ENCODE measurements at regions not wholly inside any gene's neighbourhood (a gene's known extent, or its start where the extent isn't known, plus 50 kb on each side); places are given as distances from the start of the nearest gene placed in this dataset.
"Not testable (repeated sequence)": the region's sequence is repeated elsewhere in the genome, so short reads cannot be mapped to it uniquely, and the experiment has no call there.

DNA sequence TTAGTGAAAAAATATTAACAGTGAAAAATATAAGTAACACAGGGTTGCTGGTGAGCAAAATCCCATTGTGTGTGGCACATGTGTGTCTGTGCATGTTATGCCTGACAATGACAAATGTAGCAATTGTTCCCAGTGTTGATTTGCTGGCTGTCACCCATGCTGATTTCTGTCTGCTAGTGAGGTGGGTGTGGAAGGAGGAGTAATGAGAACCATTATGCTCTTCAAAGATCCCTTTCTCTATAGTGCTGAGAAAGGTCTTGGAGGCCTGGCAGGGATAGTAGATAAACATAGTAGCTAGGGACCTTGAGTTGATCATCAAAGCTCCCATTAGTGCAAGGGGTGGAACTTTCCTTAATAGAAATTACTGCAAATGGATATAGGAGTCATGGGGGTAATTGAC lies 152.5 kb upstream of the CLINT1 start:
- no peak for DNase-seq (ENCODE audit: extremely low read depth in 1 of 2, low read depth in 1 of 2)

- no peak for DNase-seq (ENCODE audit: extremely low read depth in 1 of 2, low read depth in 1 of 2)
These were observed 151.9 kb upstream of the CLINT1 start for GRCh38 chr5:158010831-158011230.

DNA sequence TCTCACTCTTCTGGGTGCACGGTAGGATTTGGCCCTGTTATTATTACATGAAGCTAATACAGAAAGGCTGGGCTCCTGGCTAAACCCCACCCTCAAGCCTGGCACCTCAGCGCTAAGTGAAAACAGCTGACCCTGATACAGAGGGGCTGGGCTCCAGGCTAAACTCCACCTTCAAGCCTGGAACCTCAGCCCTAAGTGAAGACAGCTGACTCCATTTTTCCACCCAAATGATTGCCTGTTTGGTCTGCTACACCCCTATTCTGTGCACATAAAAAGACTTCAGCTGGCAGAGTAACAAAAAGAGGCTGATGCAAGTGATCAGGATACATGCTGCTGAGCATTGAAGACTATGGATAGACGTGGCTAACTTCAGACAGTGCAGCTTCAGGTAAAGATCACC lies 148.4 kb upstream of the CLINT1 start:
- DNase-seq (ENCODE audit: extremely low read depth in 1 of 2, low read depth in 1 of 2), result no peak

DNA sequence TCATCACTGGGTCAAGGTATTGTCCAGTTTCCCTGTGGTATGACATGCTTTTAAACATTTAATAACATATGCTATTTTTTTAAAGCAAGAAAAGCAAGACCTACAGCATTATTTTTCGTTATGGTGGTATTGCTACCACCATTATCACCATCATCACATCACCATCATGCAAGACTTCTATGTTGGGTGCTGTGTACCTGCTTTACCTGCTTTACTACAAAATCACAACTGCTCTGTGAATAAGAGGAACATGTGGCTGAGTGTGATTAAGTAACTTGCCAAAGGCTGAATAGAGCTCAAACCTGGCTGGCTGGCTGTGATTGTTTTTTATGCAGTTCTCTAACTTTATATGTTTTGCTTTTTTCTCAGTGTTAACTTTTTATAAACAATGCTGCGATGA lies 140.8 kb upstream of the CLINT1 start:
- no peak for DNase-seq (ENCODE audit: extremely low read depth in 1 of 2, low read depth in 1 of 2)

GRCh38 chr5:157997991-157998504 lies 139.1 kb upstream of the CLINT1 start:
- no peak for DNase-seq (ENCODE audit: extremely low read depth in 1 of 2, low read depth in 1 of 2)

DNA sequence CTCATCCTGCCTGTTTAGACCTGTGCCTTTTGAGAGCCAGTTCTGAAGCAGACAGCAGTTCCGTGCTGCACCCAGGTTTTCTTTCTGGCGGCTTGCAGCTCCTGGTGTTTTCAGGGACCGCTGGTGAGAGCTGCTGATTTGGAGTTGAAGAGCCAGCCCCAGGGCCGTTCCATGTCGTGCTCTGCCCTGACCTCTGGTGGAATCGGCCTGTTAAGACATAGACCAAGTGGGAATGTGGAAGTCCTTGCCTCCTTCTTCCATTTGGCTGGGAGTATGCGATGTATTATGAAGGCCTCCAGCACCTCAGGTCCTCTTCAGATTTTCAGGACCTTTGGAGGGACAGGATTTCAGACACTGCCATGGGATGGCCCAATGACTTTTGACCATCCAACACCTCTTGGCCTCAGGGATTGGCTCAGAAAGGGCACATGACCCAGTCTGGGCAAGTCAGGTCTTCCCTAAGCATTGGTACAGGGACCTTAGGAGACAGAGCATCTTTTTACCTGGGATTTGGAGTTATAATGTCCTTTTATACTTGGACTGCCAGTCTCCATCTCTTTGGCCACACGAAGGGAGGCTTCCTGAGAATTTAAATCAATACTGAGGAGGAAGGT lies 136.1 kb upstream of the CLINT1 start:
- DNase-seq (ENCODE audit: extremely low read depth in 1 of 2, low read depth in 1 of 2), result peak; percentile 2 to 10

DNA sequence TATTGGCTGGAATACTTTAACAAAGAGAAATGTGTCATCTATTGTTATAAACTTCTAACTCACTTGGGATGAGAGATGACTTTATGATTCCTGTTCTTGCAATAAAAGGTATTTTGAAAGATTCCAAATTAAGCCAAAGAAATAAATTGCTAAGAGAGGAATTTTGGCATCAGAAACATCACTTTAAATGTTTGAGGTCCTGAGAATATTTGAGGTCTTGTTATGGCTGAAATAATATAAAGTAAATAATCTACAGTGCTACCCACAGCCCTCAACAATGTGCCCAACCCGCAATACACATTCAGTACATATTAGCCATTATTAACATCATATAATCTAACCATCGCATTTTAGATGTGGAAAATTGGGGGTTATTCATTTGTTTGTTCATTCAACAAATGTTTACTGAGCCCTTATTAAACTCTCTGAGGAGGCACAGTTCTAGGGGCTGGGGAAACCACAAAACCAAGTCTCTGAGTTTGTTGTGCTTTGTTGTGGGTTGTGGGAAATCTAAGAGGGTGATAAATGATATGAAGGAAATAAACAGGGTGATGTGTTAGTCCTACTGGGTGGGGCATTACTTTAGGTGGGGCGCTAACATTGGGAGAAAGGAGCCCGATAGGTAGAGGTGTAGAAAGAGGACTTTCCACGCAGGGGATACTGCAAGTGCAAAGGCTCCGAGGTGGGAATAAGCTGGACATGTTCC lies 135.2 kb upstream of the CLINT1 start:
- no peak for DNase-seq (ENCODE audit: extremely low read depth in 1 of 2, low read depth in 1 of 2)

- DNase-seq (ENCODE audit: extremely low read depth in 1 of 2, low read depth in 1 of 2), result no peak
These were observed 134.3 kb upstream of the CLINT1 start for GRCh38 chr5:157993201-157993600.

DNA sequence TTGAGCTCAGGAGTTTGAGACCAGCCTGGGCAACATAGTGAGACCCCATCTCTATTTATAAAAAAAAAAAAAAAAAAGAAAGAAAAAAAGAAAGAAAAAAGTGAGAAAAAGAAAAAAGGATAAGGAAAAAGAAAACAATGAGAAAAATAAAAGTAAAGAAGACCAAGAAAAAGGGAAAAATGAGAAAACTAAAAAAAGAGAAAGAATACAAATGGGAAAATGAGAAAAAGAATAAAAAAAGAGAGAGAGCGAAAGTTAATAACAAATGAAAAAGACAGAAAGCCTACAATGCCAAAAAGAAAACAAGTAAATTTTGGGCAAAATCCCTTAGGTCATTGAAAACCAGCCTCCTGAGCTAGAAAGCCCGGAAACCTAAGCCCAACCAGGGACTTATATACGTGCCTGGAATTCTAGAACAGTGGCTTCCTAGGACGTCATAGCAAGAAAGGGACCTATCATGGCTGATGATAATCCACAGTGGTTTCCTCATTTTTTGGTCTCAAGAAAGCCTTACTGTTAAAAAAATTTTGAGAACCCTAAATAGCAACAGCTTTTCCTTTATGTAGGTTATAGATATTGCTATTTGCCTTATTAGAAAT lies 131.7 kb upstream of the CLINT1 start:
- no peak for DNase-seq (ENCODE audit: extremely low read depth in 1 of 2, low read depth in 1 of 2)

DNA sequence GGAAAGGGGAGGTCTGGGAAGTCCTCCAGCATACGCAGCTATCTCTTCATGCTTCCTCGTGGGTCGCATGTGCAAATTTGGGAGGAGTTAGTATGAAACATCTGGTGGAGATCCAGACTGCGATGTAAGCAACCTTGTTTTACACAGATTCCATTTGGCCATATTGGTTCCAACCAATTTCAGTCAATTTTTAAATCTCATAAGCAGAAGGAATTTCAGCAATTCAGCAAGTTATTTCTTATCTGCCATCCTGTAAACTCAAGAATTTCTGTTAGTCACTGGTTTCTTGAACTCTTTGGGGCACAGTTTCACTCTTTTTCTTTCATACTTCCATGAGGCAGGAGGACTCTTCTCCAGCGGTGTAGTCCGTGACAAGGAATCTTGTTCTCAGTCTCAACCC lies 130.4 kb upstream of the CLINT1 start:
- DNase-seq (ENCODE audit: extremely low read depth in 1 of 2, low read depth in 1 of 2), result no peak

- no peak for DNase-seq (ENCODE audit: extremely low read depth in 1 of 2, low read depth in 1 of 2)
These were observed 128.3 kb upstream of the CLINT1 start for GRCh38 chr5:157987259-157987658.

DNA sequence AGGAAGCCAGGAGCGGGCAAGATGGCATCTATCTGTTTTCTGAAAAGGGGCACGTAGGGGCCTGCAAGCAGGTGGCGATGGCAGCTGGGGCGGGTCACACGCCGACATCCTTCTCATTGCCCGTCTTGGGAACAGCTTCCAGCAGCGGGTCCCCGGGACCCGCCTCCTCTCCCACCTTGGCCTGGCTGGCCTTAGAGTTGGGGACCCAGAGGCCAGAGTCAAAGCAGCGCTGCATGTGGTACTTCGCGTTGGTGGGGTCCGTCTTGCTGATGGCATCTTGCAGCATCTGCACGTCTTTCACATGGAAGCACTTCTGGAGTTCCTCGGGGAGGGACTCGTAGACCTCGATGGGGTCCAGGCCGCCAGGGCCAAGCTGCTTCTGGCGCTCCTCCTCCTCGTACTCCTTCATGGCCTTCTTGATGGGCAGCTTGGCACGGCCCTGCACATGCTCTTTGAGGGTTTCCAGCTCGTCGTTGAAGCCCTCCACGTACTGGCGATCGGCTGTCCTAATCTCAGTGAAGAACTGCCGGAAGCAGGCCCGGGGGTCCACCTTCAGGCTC lies 127.6 kb upstream of the CLINT1 start:
- DNase-seq (ENCODE audit: extremely low read depth in 1 of 2, low read depth in 1 of 2), result no peak

GRCh38 chr5:157984611-157985010 lies 125.7 kb upstream of the CLINT1 start:
- DNase-seq (ENCODE audit: extremely low read depth in 1 of 2, low read depth in 1 of 2), result no peak

DNA sequence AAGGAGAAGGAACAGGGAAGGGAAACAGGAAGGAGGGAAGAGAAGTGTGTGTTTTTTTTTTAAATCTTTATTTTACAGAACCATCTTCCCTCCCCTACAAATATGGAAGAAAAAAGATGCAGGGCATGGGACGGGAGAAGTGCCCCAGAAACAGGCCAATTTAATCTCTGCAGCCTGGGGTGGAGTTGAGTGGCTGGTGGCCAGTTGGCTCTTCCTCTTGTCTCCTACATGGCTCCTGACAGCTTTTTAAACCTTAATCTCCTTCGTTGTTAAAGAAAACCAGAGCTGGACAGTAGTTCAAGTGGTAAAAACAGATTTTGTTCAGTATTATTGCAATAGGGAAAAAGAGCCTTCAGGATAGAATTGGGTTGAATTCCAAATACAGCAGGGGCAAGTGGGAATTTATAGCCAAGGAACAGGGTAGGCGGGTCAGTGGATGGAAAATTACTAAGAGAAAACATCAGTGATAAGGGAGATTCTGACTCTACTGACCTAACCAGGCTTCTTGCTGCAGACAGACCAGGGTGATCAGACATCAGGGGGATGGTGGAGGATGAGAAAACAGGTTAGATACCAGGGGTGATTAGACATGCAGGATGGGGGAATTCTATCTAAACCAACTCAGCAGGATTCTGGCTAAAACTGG lies 125.1 kb upstream of the CLINT1 start:
- DNase-seq (ENCODE audit: extremely low read depth in 1 of 2, low read depth in 1 of 2), result no peak

- no peak for DNase-seq (ENCODE audit: extremely low read depth in 1 of 2, low read depth in 1 of 2)
These were observed 119.1 kb upstream of the CLINT1 start for GRCh38 chr5:157978061-157978460.

DNA sequence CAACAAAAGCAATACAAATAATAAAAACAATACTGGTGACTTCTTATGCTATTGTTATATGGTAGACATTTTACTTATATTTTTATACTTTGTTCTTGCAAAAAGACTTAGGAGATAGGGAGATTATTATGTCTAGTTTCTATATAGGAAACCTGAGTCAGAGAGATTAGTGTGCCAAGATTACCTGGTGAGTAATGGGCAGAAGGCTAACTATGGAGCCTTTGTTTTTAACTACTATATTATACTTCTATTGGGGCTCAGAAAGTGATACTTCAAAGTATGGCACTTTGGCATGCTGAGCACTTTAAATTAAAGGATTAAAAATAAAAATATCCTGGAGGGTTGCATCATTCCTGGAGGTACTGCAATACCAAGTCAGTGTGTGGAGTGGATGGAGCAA lies 117.5 kb upstream of the CLINT1 start:
- DNase-seq (ENCODE audit: extremely low read depth in 1 of 2, low read depth in 1 of 2), result no peak

DNA sequence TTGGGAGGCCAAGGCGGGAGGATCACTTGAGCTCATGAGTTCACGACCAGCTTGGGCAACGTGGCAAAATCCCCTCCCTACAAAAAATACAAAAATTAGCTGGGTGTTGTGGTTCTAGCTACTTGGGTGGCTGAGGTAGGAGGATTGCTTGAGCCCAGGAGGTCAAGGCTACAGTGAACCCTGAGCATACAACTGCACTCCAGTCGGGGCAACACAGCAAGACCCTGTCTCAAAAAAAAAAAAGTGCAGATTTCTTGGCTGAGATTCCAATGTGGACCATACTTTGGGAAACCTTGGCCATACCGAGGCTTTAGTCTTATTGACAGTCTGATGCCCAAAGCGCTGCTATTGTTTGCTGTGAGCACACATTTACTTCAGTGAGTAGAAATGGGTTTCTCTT lies 113.6 kb upstream of the CLINT1 start:
- no peak for DNase-seq (ENCODE audit: extremely low read depth in 1 of 2, low read depth in 1 of 2)

GRCh38 chr5:157971571-157972216 lies 112.7 kb upstream of the CLINT1 start:
- DNase-seq (ENCODE audit: extremely low read depth in 1 of 2, low read depth in 1 of 2), result no peak

GRCh38 chr5:157968570-157968969 lies 109.6 kb upstream of the CLINT1 start:
- not testable (repeated sequence) for DNase-seq (ENCODE audit: extremely low read depth in 1 of 2, low read depth in 1 of 2)

DNA sequence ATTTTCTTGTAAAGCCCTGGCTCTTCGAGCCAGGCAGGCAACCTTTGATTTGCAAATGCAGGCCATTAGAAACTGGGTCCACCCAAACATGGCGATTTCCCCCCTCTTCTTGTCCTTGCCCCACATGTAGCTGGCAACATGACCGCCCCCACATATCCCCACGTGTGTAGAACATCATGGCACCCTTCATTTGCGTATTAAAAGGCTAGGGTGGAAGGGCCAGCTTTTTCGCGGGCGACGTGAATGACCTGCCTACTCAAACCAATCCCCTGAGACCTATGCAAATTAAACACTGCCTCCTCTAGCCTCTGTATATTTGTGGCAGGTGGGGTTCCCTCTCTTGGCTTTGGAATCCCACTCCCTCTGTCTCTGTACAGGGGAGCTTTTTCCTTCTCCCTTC lies 107.0 kb upstream of the CLINT1 start:
- DNase-seq (ENCODE audit: extremely low read depth in 1 of 2, low read depth in 1 of 2), result no peak
